ENCODE measurements at regions not wholly inside any gene's neighbourhood (a gene's known extent, or its start where the extent isn't known, plus 50 kb on each side); places are given as distances from the start of the nearest gene placed in this dataset.

- DNase-seq (ENCODE audit: low read depth), result no peak
- H3K4me3 ChIP-seq (ENCODE audit: control insufficient read depth, low read depth, low read length), result no peak overlapping the region
- no peak for TF ChIP-seq CTCF (conservative IDR thresholded peaks at IDR 0.05; ENCODE audit: control insufficient read depth, insufficient read depth, low read depth, low read length)
Measured at GRCh38 chr6:159470397-159470796, 222.6 kb downstream of the SOD2 start.

- no peak for DNase-seq (ENCODE audit: low read depth)
- no peak for TF ChIP-seq CTCF (conservative IDR thresholded peaks at IDR 0.05; ENCODE audit: control insufficient read depth, insufficient read depth, low read depth, low read length)
- H3K4me3 ChIP-seq (ENCODE audit: control insufficient read depth, low read depth, low read length), result no peak overlapping the region
Measured at GRCh38 chr6:159469443-159469842, 223.6 kb downstream of the SOD2 start.

GRCh38 chr6:159468994-159469393 is 224.0 kb downstream of the SOD2 start:
- TF ChIP-seq CTCF (conservative IDR thresholded peaks at IDR 0.05; ENCODE audit: control insufficient read depth, insufficient read depth, low read depth, low read length), result no peak
- DNase-seq (ENCODE audit: low read depth), result no peak
- H3K4me3 ChIP-seq (ENCODE audit: control insufficient read depth, low read depth, low read length), result no peak overlapping the region

- no peak for TF ChIP-seq CTCF (conservative IDR thresholded peaks at IDR 0.05; ENCODE audit: control insufficient read depth, insufficient read depth, low read depth, low read length)
- H3K4me3 ChIP-seq (ENCODE audit: control insufficient read depth, low read depth, low read length), result no peak overlapping the region
- peak; percentile 8 for DNase-seq (ENCODE audit: low read depth)
Measured at GRCh38 chr6:159467473-159468041, 225.5 kb downstream of the SOD2 start.

- TF ChIP-seq CTCF (conservative IDR thresholded peaks at IDR 0.05; ENCODE audit: control insufficient read depth, insufficient read depth, low read depth, low read length), result no peak
- no peak for DNase-seq (ENCODE audit: low read depth)
- H3K4me3 ChIP-seq (ENCODE audit: control insufficient read depth, low read depth, low read length), result no peak overlapping the region
Measured at GRCh38 chr6:159466926-159467325, 226.1 kb downstream of the SOD2 start.

- DNase-seq (ENCODE audit: low read depth), result peak; percentile 11
- H3K4me3 ChIP-seq (ENCODE audit: control insufficient read depth, low read depth, low read length), result no peak overlapping the region
- no peak for TF ChIP-seq CTCF (conservative IDR thresholded peaks at IDR 0.05; ENCODE audit: control insufficient read depth, insufficient read depth, low read depth, low read length)
Measured at GRCh38 chr6:159464816-159465215, 228.2 kb downstream of the SOD2 start.

Data from fibroblast of mammary gland (primary cell).